ENCODE measurements at regions not wholly inside any gene's neighbourhood (a gene's known extent, or its start where the extent isn't known, plus 50 kb on each side); places are given as distances from the start of the nearest gene placed in this dataset.

- H3K9me3 ChIP-seq, result no peaks in the 10 kb centered on the region
- intact Hi-C loops (cut with DNase I; ENCODE audit: low total_unique reads), result no loop called here
- H3K4me1 ChIP-seq, result no peaks in the 10 kb centered on the region
- H3K36me3 ChIP-seq, result no peaks in the 10 kb centered on the region
- H3K27me3 ChIP-seq, result no peaks in the 10 kb centered on the region
- no peak overlapping the region for H3K27ac ChIP-seq
- DNase-seq, result peak in 1 of 2 donors; percentile 41
- TF ChIP-seq CTCF (IDR thresholded peaks at IDR 0.05), result no peak
- TF ChIP-seq POLR2A (IDR thresholded peaks at IDR 0.05), result no peak
- no peak overlapping the region for H3K4me3 ChIP-seq
Measured at GRCh38 chr12:93978553-93978952, 169.8 kb upstream of the PLXNC1 start.

- TF ChIP-seq CTCF (IDR thresholded peaks at IDR 0.05), result peak; percentile 38 to 55 (median 44)
- no peak for TF ChIP-seq POLR2A (IDR thresholded peaks at IDR 0.05)
- intact Hi-C loops (cut with DNase I; ENCODE audit: low total_unique reads), result no loop called here
Measured at GRCh38 chr12:93979189-93979588, 169.2 kb upstream of the PLXNC1 start.

DNA sequence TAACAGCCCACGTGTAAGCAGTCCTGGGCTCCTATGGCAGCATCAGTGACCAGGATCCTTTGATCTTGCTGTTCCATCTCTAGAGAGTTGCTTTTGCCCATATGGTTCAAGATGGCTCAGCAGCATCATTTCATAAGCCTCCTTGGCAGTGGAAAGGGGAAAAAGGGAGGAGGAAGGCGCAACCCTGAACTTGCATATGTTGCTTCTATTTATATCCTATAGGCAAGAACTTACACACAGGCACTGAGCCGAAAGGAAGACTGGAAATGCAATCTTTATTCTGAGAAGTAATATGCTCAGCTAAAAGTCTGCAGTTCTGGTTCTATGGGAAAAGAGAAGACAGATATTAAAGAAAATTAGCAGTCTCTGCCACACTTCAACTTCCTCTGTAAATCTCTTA, 167.7 kb upstream of the PLXNC1 start:
- TF ChIP-seq POLR2A (IDR thresholded peaks at IDR 0.05) (no peak), CTCF (IDR thresholded peaks at IDR 0.05) (no peak)
- no peaks in the 10 kb centered on the region for H3K27me3 ChIP-seq
- H3K27ac ChIP-seq, result no peak overlapping the region
- intact Hi-C loops (cut with DNase I; ENCODE audit: low total_unique reads), result no loop called here
- no peak overlapping the region for H3K4me3 ChIP-seq
- no peaks in the 10 kb centered on the region for H3K9me3 ChIP-seq
- DNase-seq, result no peak
- no peaks in the 10 kb centered on the region for H3K36me3 ChIP-seq
- H3K4me1 ChIP-seq, result no peaks in the 10 kb centered on the region

More at GRCh38 chr12:93979189-93979588, 169.2 kb upstream of the PLXNC1 start:
- no peaks in the 10 kb centered on the region for H3K9me3 ChIP-seq
- H3K36me3 ChIP-seq, result no peaks in the 10 kb centered on the region
- no peak overlapping the region for H3K27ac ChIP-seq
- H3K4me3 ChIP-seq, result no peak overlapping the region
- peak in 1 of 2 donors; percentile 24 for DNase-seq
- H3K27me3 ChIP-seq, result no peaks in the 10 kb centered on the region
- H3K4me1 ChIP-seq, result no peaks in the 10 kb centered on the region

- DNase-seq, result no peak
- no peaks in the 10 kb centered on the region for H3K36me3 ChIP-seq
- H3K4me1 ChIP-seq, result no peaks in the 10 kb centered on the region
- intact Hi-C loops (cut with DNase I; ENCODE audit: low total_unique reads), result no loop called here
- H3K27ac ChIP-seq, result no peak overlapping the region
- no peaks in the 10 kb centered on the region for H3K27me3 ChIP-seq
- H3K4me3 ChIP-seq, result no peak overlapping the region
- H3K9me3 ChIP-seq, result no peaks in the 10 kb centered on the region
- no peak for TF ChIP-seq CTCF (IDR thresholded peaks at IDR 0.05)
- no peak for TF ChIP-seq POLR2A (IDR thresholded peaks at IDR 0.05)
Measured at GRCh38 chr12:93981411-93981810, 167.0 kb upstream of the PLXNC1 start.

DNA sequence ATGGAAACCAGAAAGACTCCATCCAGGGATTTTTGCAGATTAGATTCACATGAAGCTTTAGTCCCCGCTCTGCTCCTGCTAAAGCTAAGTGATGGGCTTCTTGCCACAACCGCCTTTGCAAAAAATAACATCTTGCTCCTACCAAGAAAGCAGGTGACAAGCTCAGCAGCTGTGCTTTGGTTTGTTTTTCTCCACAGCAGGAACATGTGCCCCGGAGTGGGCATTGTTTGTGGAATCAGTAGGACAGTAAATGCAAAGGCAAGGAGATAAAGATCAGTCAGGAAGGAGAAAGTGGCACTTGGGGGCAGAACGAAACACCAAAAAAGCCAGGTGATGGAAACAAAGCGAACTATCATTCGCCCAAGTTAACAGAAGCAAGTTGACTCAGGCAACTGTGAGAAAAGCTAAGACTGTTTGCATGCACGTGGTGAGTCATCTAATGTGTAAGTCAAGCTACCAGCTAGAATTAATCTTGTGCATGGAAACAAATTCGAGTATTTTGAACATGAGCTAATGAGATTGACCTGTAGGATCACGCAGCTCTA, 165.5 kb upstream of the PLXNC1 start:
- H3K36me3 ChIP-seq, result no peaks in the 10 kb centered on the region
- H3K27ac ChIP-seq, result no peak overlapping the region
- TF ChIP-seq POLR2A (IDR thresholded peaks at IDR 0.05), result no peak
- no peak for TF ChIP-seq CTCF (IDR thresholded peaks at IDR 0.05)
- no peaks in the 10 kb centered on the region for H3K4me1 ChIP-seq
- H3K9me3 ChIP-seq, result no peaks in the 10 kb centered on the region
- H3K4me3 ChIP-seq, result no peak overlapping the region
- intact Hi-C loops (cut with DNase I; ENCODE audit: low total_unique reads), result no loop called here
- DNase-seq, result no peak
- no peaks in the 10 kb centered on the region for H3K27me3 ChIP-seq

Measured in uterus (tissue), 3 donors.